HG03565 (cell line): ENCODE measurements at regions not wholly inside any gene's neighbourhood (a gene's known extent, or its start where the extent isn't known, plus 50 kb on each side); places are given as distances from the start of the nearest gene placed in this dataset.

Source experiments
- ATAC-seq: cut with Tn5 transposase; IDR thresholded peaks from one replicate; pipeline ENCODE4 v1.9.1; 2021; ENCODE audit warnings: mild to moderate bottlenecking, moderate library complexity; ENCODE audit not compliant: unreplicated experiment

- no peak for ATAC-seq
Measured at GRCh38 chr4:151952137-151952536, 191.3 kb upstream of the GATB start.

GRCh38 chr4:151951671-151952050 is 190.9 kb upstream of the GATB start:
- no peak for ATAC-seq

GRCh38 chr4:151950993-151951670 is 190.3 kb upstream of the GATB start:
- ATAC-seq, result no peak

- no peak for ATAC-seq
Measured at GRCh38 chr4:151948351-151949016, 187.7 kb upstream of the GATB start.

- no peak for ATAC-seq
Measured at GRCh38 chr4:151946718-151947117, 185.9 kb upstream of the GATB start.

GRCh38 chr4:151942971-151943370 is 182.2 kb upstream of the GATB start:
- no peak for ATAC-seq

GRCh38 chr4:151940926-151941617 is 180.3 kb upstream of the GATB start:
- no peak for ATAC-seq

GRCh38 chr4:151940291-151940690 is 179.5 kb upstream of the GATB start:
- ATAC-seq, result no peak

- ATAC-seq, result no peak
Measured at GRCh38 chr4:151939670-151940069, 178.9 kb upstream of the GATB start.

GRCh38 chr4:151935411-151935810 is 174.6 kb upstream of the GATB start:
- ATAC-seq, result no peak

GRCh38 chr4:151934766-151935165 is 174.0 kb upstream of the GATB start:
- no peak for ATAC-seq

- no peak for ATAC-seq
Measured at GRCh38 chr4:151933122-151933827, 172.5 kb upstream of the GATB start.

- no peak for ATAC-seq
Measured at GRCh38 chr4:151931563-151931962, 170.8 kb upstream of the GATB start.

- no peak for ATAC-seq
Measured at GRCh38 chr4:151930372-151930771, 169.6 kb upstream of the GATB start.

GRCh38 chr4:151928112-151928511 is 167.3 kb upstream of the GATB start:
- ATAC-seq, result no peak

- no peak for ATAC-seq
Measured at GRCh38 chr4:151922811-151923210, 162.0 kb upstream of the GATB start.

GRCh38 chr4:151922306-151922705 is 161.5 kb upstream of the GATB start:
- ATAC-seq, result no peak

GRCh38 chr4:151921811-151922210 is 161.0 kb upstream of the GATB start:
- ATAC-seq, result no peak

GRCh38 chr4:151921386-151921785 is 160.6 kb upstream of the GATB start:
- no peak for ATAC-seq

- ATAC-seq, result no peak
Measured at GRCh38 chr4:151917145-151917734, 156.4 kb upstream of the GATB start.

- ATAC-seq, result no peak
Measured at GRCh38 chr4:151912632-151913031, 151.8 kb upstream of the GATB start.
